Progenitor cell of endocrine pancreas (in vitro differentiated cells): ENCODE measurements at regions not wholly inside any gene's neighbourhood (a gene's known extent, or its start where the extent isn't known, plus 50 kb on each side); places are given as distances from the start of the nearest gene placed in this dataset.

Source experiments
- DNase-seq: peaks from one replicate; pipeline ENCODE4 v3.0.0; 2021; ENCODE audit warnings: low spot score; ENCODE audit not compliant: unreplicated experiment
- H3K27ac Mint-ChIP-seq: 2 replicates; pipeline ENCODE4 v1.8.0; 2021; ENCODE audit warnings: mild to moderate bottlenecking, moderate library complexity, mixed read lengths
- H3K27me3 Mint-ChIP-seq: 2 replicates; pipeline ENCODE4 v1.8.0; 2021; ENCODE audit warnings: mixed read lengths
- H3K36me3 Mint-ChIP-seq: 2 replicates; pipeline ENCODE4 v1.8.0; 2022; ENCODE audit warnings: mixed read lengths; ENCODE audit not compliant: insufficient read depth
- H3K4me1 Mint-ChIP-seq: 2 replicates; pipeline ENCODE4 v1.8.0; 2021; ENCODE audit warnings: low read depth, mixed read lengths
- H3K4me3 Mint-ChIP-seq: 2 replicates; pipeline ENCODE4 v1.8.0; 2021; ENCODE audit warnings: low read depth, mild to moderate bottlenecking, moderate library complexity, mixed read lengths
- H3K9me3 Mint-ChIP-seq: 2 replicates; pipeline ENCODE4 v1.8.0; 2021; ENCODE audit warnings: low read depth, mixed read lengths
- TF ChIP-seq, protein P1 (sequence below): fragments of 200-600 bp; sonication (generic); IDR thresholded peaks from one replicate; pipeline ENCODE4 v1.5.0; 2021; ENCODE audit warnings: antibody characterized with exemption, mild to moderate bottlenecking; ENCODE audit not compliant: unreplicated experiment

DNA sequence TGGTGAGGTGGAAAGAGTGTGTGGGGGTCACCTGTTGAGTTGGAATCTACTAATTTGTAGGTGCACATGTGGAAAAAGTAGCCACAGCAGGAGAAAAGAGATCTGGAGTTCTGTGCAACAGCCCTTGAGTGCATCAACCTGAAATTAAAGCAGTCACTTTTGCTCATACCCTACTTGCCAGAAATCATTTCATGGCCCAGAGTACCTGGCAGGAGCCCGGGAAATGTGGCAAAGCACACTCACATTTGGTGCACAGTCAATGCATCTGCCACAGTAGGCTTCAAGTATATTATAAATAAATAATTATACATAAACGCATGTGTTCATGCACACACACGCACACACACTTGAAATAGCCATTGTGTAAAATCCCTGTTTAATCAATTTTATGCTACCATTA is 203.0 kb downstream of the ICE1 start:
- TF ChIP-seq, protein P1, sequence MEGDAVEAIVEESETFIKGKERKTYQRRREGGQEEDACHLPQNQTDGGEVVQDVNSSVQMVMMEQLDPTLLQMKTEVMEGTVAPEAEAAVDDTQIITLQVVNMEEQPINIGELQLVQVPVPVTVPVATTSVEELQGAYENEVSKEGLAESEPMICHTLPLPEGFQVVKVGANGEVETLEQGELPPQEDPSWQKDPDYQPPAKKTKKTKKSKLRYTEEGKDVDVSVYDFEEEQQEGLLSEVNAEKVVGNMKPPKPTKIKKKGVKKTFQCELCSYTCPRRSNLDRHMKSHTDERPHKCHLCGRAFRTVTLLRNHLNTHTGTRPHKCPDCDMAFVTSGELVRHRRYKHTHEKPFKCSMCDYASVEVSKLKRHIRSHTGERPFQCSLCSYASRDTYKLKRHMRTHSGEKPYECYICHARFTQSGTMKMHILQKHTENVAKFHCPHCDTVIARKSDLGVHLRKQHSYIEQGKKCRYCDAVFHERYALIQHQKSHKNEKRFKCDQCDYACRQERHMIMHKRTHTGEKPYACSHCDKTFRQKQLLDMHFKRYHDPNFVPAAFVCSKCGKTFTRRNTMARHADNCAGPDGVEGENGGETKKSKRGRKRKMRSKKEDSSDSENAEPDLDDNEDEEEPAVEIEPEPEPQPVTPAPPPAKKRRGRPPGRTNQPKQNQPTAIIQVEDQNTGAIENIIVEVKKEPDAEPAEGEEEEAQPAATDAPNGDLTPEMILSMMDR = no peak
- Mint-ChIP-seq H3K9me3 (peaks cover 33% of the 10 kb centered on the region), H3K27me3 (no peaks in the 10 kb centered on the region), H3K27ac (no peak overlapping the region), H3K4me1 (peaks cover 4% of the 10 kb centered on the region), H3K36me3 (no peaks in the 10 kb centered on the region), H3K4me3 (no peak overlapping the region)
- no peak for DNase-seq

- H3K9me3 Mint-ChIP-seq = peaks cover 33% of the 10 kb centered on the region
Observed at GRCh38 chr5:5623397-5623796, 200.9 kb downstream of the ICE1 start.

GRCh38 chr5:5622806-5623205 is 200.3 kb downstream of the ICE1 start:
- peaks cover 33% of the 10 kb centered on the region for H3K9me3 Mint-ChIP-seq
- H3K27ac Mint-ChIP-seq = no peak overlapping the region
- H3K36me3 Mint-ChIP-seq = no peaks in the 10 kb centered on the region
- peaks cover 3% of the 10 kb centered on the region for H3K4me1 Mint-ChIP-seq
- DNase-seq = no peak
- no peak overlapping the region for H3K4me3 Mint-ChIP-seq
- no peaks in the 10 kb centered on the region for H3K27me3 Mint-ChIP-seq
- TF ChIP-seq, protein P1 = no peak

More at GRCh38 chr5:5623397-5623796, 200.9 kb downstream of the ICE1 start:
- no peaks in the 10 kb centered on the region for H3K27me3 Mint-ChIP-seq
- no peak overlapping the region for H3K4me3 Mint-ChIP-seq
- TF ChIP-seq, protein P1 = no peak
- DNase-seq = no peak
- H3K36me3 Mint-ChIP-seq = no peaks in the 10 kb centered on the region
- peaks cover 4% of the 10 kb centered on the region for H3K4me1 Mint-ChIP-seq
- H3K27ac Mint-ChIP-seq = no peak overlapping the region

DNA sequence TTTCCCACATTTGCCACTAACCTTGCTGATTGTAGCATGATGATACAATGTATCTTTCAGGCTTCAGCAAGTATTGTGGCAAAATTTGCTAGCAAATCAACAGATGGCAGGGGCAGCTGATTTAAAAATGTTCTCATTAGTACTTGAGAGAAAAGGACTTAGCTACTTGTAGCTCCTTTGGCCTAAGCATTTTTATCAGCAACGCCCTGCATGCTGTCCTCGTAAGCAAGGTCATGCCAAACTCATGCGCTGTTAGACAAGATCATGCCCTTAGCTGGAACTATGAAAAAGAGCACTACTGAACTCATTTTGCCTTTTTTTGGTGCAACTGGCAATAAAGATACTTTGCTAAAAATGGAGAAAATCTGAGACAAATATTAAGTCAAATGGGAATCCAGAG is 197.1 kb downstream of the ICE1 start:
- no peaks in the 10 kb centered on the region for H3K36me3 Mint-ChIP-seq
- H3K9me3 Mint-ChIP-seq = peaks cover 25% of the 10 kb centered on the region
- DNase-seq = no peak
- peaks cover 5% of the 10 kb centered on the region for H3K27me3 Mint-ChIP-seq
- no peak overlapping the region for H3K4me3 Mint-ChIP-seq
- TF ChIP-seq, protein P1 = no peak
- H3K4me1 Mint-ChIP-seq = no peaks in the 10 kb centered on the region
- H3K27ac Mint-ChIP-seq = no peak overlapping the region

- Mint-ChIP-seq H3K36me3 (no peaks in the 10 kb centered on the region), H3K4me1 (no peaks in the 10 kb centered on the region), H3K9me3 (peaks cover 9% of the 10 kb centered on the region), H3K4me3 (no peak overlapping the region), H3K27me3 (peaks cover 8% of the 10 kb centered on the region), H3K27ac (no peak overlapping the region)
- TF ChIP-seq, protein P1 = no peak
- no peak for DNase-seq
Observed at GRCh38 chr5:5617024-5617423, 194.5 kb downstream of the ICE1 start.
